HG03520 (cell line): ENCODE measurements at regions not wholly inside any gene's neighbourhood (a gene's known extent, or its start where the extent isn't known, plus 50 kb on each side); places are given as distances from the start of the nearest gene placed in this dataset.
"Not testable (repeated sequence)": the region's sequence is repeated elsewhere in the genome, so short reads cannot be mapped to it uniquely, and the experiment has no call there.

Source experiments
- ATAC-seq: cut with Tn5 transposase; IDR thresholded peaks from one replicate; pipeline ENCODE4 v1.9.1; 2021; ENCODE audit warnings: mild to moderate bottlenecking, moderate library complexity; ENCODE audit not compliant: unreplicated experiment

- no peak for ATAC-seq
Measured at GRCh38 chr1:157235307-157235706, 97.1 kb upstream of the ETV3 start.

DNA sequence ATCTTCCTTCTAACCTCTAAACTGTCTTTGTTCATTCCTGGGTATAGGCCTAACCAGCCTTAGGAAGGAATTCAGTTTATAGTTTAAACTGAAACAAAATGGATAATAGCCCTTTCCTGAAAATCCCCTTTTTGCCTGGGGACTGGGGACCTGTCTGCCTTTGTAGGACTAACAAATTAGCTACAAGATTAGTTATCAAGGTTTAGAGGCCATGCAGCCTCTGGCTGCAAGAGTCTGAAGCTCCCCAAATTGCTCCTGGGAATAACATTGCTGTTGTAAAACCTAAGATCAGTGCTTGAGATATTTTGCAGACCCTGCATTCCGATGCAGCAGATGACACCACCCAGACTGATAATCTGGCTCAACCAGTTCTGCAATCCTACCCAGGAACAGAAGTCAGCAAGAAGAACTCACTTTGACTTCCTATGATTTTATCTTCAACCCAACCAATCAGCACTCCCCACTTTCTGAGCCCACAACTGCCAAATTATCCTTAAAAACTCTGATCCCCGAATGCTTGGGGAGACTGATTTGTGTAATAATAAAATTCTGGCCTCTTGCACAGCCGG lies 96.6 kb upstream of the ETV3 start:
- ATAC-seq, result no peak

DNA sequence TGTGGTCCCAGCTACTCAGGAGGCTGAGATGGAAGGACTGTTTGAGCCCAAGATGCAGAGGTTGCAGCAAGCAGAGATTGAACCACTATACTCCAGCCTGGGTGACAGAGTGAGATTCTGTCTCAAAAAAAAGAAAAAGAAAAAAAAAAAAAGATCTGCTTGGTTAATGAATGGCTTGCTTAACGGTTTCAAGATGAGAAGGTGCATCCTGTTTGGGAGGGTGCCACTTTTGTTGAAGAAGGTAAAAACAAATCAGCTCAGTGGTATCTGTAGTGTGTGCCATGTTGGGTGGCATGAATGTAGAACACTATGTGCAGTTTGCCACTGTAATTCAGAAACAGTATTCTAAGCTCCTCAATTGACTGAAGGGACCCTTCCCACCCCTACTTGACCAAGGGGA lies 94.9 kb upstream of the ETV3 start:
- no peak for ATAC-seq

DNA sequence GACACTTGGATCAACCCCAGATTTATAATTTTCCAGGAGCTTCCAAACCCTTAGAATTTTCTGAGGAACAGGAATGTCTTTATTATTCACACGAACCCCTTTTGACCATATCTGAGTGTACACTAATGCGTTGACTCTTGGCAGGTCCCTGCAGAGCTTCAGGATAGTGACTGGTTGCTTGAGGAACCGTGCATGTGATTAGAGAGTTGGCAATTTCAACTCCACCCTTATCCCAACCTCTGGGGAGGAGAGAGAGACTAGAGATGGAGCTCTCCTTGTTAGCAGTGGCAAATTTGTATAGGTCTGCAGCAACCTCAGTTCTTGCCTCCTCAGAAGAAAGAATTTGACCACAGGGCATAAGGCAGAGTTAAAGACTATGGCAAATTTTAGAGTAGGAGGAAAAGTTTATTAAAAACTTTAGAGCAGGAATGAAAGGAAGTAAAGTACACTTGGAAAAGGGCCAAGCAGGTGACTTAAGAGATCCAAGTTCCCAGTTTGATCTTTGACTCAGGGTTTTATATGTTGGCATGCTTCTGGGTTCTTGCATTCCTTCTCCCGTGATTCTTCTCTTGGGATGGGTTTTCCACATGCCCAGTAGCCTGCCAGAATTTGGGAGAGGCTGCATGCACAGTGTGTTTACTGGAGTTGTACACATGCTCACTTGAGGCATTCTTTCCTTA lies 93.8 kb upstream of the ETV3 start:
- no peak for ATAC-seq

- ATAC-seq, result no peak
Measured at GRCh38 chr1:157230500-157230899, 92.3 kb upstream of the ETV3 start.

GRCh38 chr1:157227700-157228099 lies 89.5 kb upstream of the ETV3 start:
- no peak for ATAC-seq

- no peak for ATAC-seq
Measured at GRCh38 chr1:157226739-157227138, 88.5 kb upstream of the ETV3 start.

DNA sequence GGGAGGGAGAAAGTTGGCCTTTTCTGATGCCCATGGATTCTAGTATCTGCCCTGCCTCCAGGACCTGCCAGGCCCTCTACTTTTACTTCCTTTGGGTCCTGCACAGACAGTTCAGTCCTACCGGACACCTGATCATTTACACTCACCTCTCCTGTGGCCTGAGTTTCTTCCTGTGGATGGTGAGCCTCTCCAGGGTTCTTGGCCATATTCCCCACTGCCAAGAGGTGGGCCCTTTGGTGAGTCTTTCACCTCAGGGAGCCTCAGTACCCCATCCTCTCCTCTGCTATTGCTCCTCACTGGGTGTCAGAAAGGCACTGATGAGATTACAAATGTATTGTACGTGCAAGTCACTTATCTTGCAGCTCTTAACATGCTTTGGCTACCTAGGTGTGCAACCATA lies 81.4 kb upstream of the ETV3 start:
- no peak for ATAC-seq

DNA sequence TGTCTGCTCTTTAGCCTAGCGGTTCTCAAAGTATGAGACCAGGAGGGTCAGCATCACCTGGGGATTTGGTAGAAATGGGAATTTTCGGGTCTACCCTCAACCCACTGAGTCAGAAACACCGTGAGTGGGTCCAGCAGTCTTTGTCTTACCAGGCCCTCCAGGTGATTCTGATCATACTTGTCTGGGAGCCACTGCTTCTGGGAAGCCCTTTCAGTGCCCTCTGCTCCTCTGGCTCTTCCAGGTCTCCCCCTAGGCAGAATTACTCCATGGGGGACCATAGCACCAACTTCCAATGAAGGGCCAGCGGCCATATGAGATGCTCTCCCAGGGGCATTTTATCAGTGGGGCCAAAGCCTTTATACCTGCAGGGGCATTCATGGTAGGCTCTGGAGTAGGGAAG lies 81.0 kb upstream of the ETV3 start:
- no peak for ATAC-seq

GRCh38 chr1:157218671-157219070 lies 80.5 kb upstream of the ETV3 start:
- ATAC-seq, result no peak

- no peak for ATAC-seq
Measured at GRCh38 chr1:157217486-157217885, 79.3 kb upstream of the ETV3 start.

- ATAC-seq, result no peak
Measured at GRCh38 chr1:157213836-157214235, 75.6 kb upstream of the ETV3 start.

- no peak for ATAC-seq
Measured at GRCh38 chr1:157209514-157209913, 71.3 kb upstream of the ETV3 start.

- ATAC-seq, result not testable (repeated sequence)
Measured at GRCh38 chr1:157205982-157206381, 67.8 kb upstream of the ETV3 start.

DNA sequence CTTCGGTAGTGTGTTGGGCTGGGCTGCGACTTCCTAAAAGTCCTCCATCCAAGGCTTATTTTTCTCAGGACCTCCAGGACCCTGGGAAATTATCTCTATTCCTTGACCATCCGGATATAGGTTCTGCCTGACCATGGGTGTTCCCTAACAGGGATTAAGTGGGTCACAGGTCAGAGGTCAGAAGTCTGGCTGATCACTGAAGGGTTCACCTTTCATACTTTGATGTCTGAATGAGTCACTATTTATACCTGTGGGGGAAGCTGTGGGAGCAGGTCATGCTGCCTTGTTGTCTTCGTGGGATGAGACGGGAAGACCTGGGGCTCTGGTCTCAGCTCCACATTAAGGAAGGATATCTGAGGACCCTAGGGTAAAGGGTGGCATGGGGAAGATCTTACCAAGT lies 65.0 kb upstream of the ETV3 start:
- no peak for ATAC-seq

DNA sequence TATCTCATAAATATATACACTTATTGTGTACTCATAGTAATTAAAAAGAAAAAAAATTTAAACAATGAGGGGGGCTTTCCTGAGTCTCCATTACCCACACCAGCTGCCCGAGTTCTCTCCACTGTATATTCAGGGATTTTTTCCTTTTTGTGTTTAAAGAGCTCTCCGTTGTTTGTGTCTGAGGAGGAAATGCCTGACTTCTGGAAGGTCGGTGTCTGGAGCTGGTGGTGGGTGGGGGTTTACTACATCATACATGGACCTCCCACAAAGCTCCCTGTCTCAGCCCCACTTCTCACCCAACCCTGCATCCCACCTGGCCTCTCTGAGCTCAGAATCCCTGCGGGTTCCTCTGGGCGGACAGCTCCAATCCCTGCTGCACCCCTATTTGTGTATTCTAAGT lies 64.1 kb upstream of the ETV3 start:
- no peak for ATAC-seq

GRCh38 chr1:157201767-157202166 lies 63.6 kb upstream of the ETV3 start:
- ATAC-seq, result no peak

DNA sequence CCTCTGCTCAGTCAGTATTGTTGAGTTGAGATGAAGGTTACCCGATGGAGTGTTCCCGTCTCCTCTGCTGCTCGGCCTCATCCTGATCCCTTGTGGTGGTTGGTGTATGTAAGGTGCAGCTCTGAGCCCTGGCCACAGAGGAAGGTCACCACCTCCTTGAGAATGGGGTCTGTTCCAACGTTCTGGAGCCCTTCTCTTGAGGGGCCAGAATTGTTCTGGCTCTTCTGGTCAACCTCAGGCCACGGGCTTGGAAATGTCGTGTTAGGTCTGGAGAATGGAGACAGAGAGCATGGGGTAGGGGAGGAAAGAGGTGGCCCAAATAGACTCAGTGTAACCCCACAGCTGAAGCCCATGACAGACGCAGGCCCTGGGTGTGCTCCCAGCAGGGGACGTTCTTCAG lies 62.3 kb upstream of the ETV3 start:
- no peak for ATAC-seq

DNA sequence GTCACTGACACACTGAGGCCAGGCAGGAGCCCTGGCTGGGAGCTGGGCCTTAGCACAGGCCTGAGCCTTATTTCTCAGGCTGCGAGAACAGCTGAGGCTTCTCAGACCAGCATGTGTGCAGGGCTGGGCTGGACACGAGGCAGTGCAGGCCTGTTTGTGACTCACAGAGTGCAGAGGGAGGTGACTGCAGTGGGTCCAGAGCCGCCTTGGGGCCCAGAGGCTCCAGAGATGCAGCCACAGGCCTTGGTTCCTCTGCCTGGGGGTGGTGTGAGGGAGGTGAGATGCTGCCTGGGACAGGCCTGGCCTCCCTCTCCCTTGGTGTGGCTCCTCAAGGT lies 61.2 kb upstream of the ETV3 start:
- no peak for ATAC-seq

DNA sequence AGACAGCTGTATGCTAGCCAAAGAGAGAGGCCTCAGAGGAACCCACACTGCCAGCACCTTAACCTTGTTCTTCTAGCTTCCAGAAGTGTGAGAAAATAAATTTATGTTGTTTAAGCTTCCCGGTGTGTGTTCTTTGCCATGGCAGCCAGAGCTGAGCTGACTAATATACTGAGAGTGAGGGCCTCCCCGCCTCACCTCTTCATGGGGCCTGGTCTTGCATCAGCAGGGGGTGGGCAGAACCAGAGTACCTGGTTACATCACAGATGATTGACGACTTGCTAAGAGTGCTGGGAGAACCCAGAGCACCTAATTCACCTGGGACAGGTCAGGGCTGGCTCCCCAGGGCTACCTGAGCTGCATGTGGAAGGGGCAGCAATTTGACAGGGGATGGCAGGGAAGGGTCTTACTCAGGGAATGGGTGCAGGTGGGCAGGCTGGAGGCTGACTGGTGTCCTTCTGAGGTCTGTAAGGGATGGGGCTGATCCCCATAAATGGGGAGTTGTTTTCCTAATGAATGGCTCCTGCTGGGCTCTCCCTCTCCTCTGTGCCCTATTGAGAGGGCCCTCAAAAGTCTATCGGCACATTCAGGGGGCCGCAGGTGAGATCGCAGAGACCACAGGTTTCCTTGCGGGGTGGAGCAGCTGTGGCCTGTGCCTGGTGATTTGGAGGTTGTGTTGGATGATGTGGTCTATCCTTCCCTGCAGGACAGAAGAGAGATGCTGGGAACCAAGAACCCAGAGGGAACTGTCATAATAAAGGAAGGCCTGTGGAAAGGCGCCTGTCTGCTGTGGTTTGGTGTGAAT lies 60.6 kb upstream of the ETV3 start:
- no peak for ATAC-seq

GRCh38 chr1:157197906-157198435 lies 59.8 kb upstream of the ETV3 start:
- ATAC-seq, result no peak
